ENCODE measurements at regions not wholly inside any gene's neighbourhood (a gene's known extent, or its start where the extent isn't known, plus 50 kb on each side); places are given as distances from the start of the nearest gene placed in this dataset.

- TF ChIP-seq CTCF (IDR thresholded peaks at IDR 0.05; ENCODE audit: borderline replicate concordance, extremely low read depth, low read length, poor library complexity, severe bottlenecking) (no peak), EZH2 (IDR thresholded peaks at IDR 0.05; ENCODE audit: borderline replicate concordance, low read depth, low read length, severe bottlenecking) (no peak)
Observed at GRCh38 chr7:68050627-68051026, 1054.0 kb downstream of the TYW1 start.

Data from DND-41 (cell line).